Type B pancreatic cell (in vitro differentiated cells): ENCODE measurements at regions not wholly inside any gene's neighbourhood (a gene's known extent, or its start where the extent isn't known, plus 50 kb on each side); places are given as distances from the start of the nearest gene placed in this dataset.

Source experiments
- DNase-seq: peaks from one replicate; pipeline ENCODE4 v3.0.0; 2021; ENCODE audit warnings: mixed read lengths; ENCODE audit not compliant: unreplicated experiment; ENCODE audit errors: extremely low spot score
- H3K27ac Mint-ChIP-seq: 2 replicates; pipeline ENCODE4 v1.8.0; 2021; ENCODE audit warnings: mild to moderate bottlenecking, mixed read lengths
- H3K27me3 Mint-ChIP-seq: 2 replicates; pipeline ENCODE4 v1.8.0; 2021; ENCODE audit warnings: mixed read lengths
- H3K36me3 Mint-ChIP-seq: 2 replicates; pipeline ENCODE4 v1.8.0; 2021; ENCODE audit warnings: mixed read lengths
- H3K4me1 Mint-ChIP-seq: one replicate; pipeline ENCODE4 v1.8.0; 2021; ENCODE audit warnings: mixed read lengths; ENCODE audit not compliant: unreplicated experiment
- H3K4me3 Mint-ChIP-seq: 2 replicates; pipeline ENCODE4 v1.8.0; 2021; ENCODE audit warnings: mild to moderate bottlenecking, mixed read lengths
- H3K9me3 Mint-ChIP-seq: 2 replicates; pipeline ENCODE4 v1.8.0; 2021; ENCODE audit warnings: mixed read lengths
- CTCF ChIP-seq: fragments of 200-600 bp; sonication (generic); conservative IDR thresholded peaks from 2 replicates; pipeline ENCODE4 v1.5.0; 2021; ENCODE audit warnings: antibody characterized with exemption, mild to moderate bottlenecking

GRCh38 chr5:158514319-158514985 is 585.3 kb downstream of the EBF1 start:
- Mint-ChIP-seq H3K27ac (no peak overlapping the region), H3K4me1 (peaks cover 10% of the 10 kb centered on the region), H3K27me3 (no peaks in the 10 kb centered on the region), H3K4me3 (no peak overlapping the region), H3K36me3 (no peaks in the 10 kb centered on the region), H3K9me3 (no peaks in the 10 kb centered on the region)
- no peak for TF ChIP-seq CTCF
- no peak for DNase-seq

- H3K27ac Mint-ChIP-seq, result no peak overlapping the region
- H3K9me3 Mint-ChIP-seq, result no peaks in the 10 kb centered on the region
- no peak for TF ChIP-seq CTCF
- no peak overlapping the region for H3K4me3 Mint-ChIP-seq
- H3K36me3 Mint-ChIP-seq, result no peaks in the 10 kb centered on the region
- peaks cover 10% of the 10 kb centered on the region for H3K4me1 Mint-ChIP-seq
- H3K27me3 Mint-ChIP-seq, result no peaks in the 10 kb centered on the region
- DNase-seq, result no peak
Observed at GRCh38 chr5:158513490-158514318, 586.0 kb downstream of the EBF1 start.

GRCh38 chr5:158511454-158511853 is 588.3 kb downstream of the EBF1 start:
- no peak for TF ChIP-seq CTCF
- Mint-ChIP-seq H3K4me3 (no peak overlapping the region), H3K36me3 (no peaks in the 10 kb centered on the region), H3K27ac (no peak overlapping the region), H3K4me1 (peaks cover 10% of the 10 kb centered on the region), H3K9me3 (peaks cover 8% of the 10 kb centered on the region), H3K27me3 (no peaks in the 10 kb centered on the region)
- DNase-seq, result no peak

GRCh38 chr5:158510479-158510878 is 589.2 kb downstream of the EBF1 start:
- Mint-ChIP-seq H3K36me3 (no peaks in the 10 kb centered on the region), H3K27ac (no peak overlapping the region), H3K4me3 (no peak overlapping the region), H3K27me3 (no peaks in the 10 kb centered on the region), H3K4me1 (peaks cover 10% of the 10 kb centered on the region), H3K9me3 (peaks cover 15% of the 10 kb centered on the region)
- no peak for TF ChIP-seq CTCF
- DNase-seq, result no peak

- Mint-ChIP-seq H3K4me1 (peaks cover 4% of the 10 kb centered on the region), H3K36me3 (no peaks in the 10 kb centered on the region), H3K27me3 (no peaks in the 10 kb centered on the region), H3K4me3 (no peak overlapping the region), H3K9me3 (peaks cover 22% of the 10 kb centered on the region), H3K27ac (no peak overlapping the region)
- no peak for DNase-seq
- TF ChIP-seq CTCF, result no peak
Observed at GRCh38 chr5:158506648-158507047, 593.1 kb downstream of the EBF1 start.
